IPS-18c (cell line): ENCODE measurements at regions not wholly inside any gene's neighbourhood (a gene's known extent, or its start where the extent isn't known, plus 50 kb on each side); places are given as distances from the start of the nearest gene placed in this dataset.

Experiments
- H3K4me3 ChIP-seq: 2 replicates; pipeline ENCODE4 v1.7.0; 2013; ENCODE audit warnings: low read depth, mild to moderate bottlenecking, low read length, moderate library complexity; ENCODE audit not compliant: insufficient read depth
- H3K9me3 ChIP-seq: one replicate; pipeline ENCODE4 v1.6.1; 2013; ENCODE audit warnings: mild to moderate bottlenecking, low read length, moderate library complexity; ENCODE audit not compliant: control insufficient read depth, insufficient read depth

GRCh38 chr14:26870722-26871617 lies 273.1 kb upstream of the NOVA1 start:
- no peaks in the 10 kb centered on the region for H3K9me3 ChIP-seq
- H3K4me3 ChIP-seq = no peak overlapping the region

- Histone ChIP-seq H3K9me3 (no peaks in the 10 kb centered on the region), H3K4me3 (no peak overlapping the region)
These were observed 274.9 kb upstream of the NOVA1 start for GRCh38 chr14:26872515-26873361.

GRCh38 chr14:26873362-26873960 lies 275.6 kb upstream of the NOVA1 start:
- Histone ChIP-seq H3K4me3 (no peak overlapping the region), H3K9me3 (no peaks in the 10 kb centered on the region)

- H3K9me3 ChIP-seq = no peaks in the 10 kb centered on the region
- H3K4me3 ChIP-seq = no peak overlapping the region
These were observed 290.0 kb upstream of the NOVA1 start for GRCh38 chr14:26887847-26888246.

GRCh38 chr14:26888592-26888991 lies 290.8 kb upstream of the NOVA1 start:
- H3K4me3 ChIP-seq = no peak overlapping the region
- no peaks in the 10 kb centered on the region for H3K9me3 ChIP-seq

- Histone ChIP-seq H3K9me3 (no peaks in the 10 kb centered on the region), H3K4me3 (no peak overlapping the region)
These were observed 298.6 kb upstream of the NOVA1 start for GRCh38 chr14:26896447-26896846.

GRCh38 chr14:26897196-26897595 lies 299.4 kb upstream of the NOVA1 start:
- no peaks in the 10 kb centered on the region for H3K9me3 ChIP-seq
- H3K4me3 ChIP-seq = no peak overlapping the region

GRCh38 chr14:26905229-26905628 lies 307.4 kb upstream of the NOVA1 start:
- H3K4me3 ChIP-seq = no peak overlapping the region
- H3K9me3 ChIP-seq = no peaks in the 10 kb centered on the region

- no peak overlapping the region for H3K4me3 ChIP-seq
- no peaks in the 10 kb centered on the region for H3K9me3 ChIP-seq
These were observed 316.0 kb upstream of the NOVA1 start for GRCh38 chr14:26913786-26914185.

GRCh38 chr14:26917086-26917485 lies 319.3 kb upstream of the NOVA1 start:
- Histone ChIP-seq H3K4me3 (no peak overlapping the region), H3K9me3 (no peaks in the 10 kb centered on the region)

- Histone ChIP-seq H3K9me3 (no peaks in the 10 kb centered on the region), H3K4me3 (no peak overlapping the region)
These were observed 328.2 kb upstream of the NOVA1 start for GRCh38 chr14:26925876-26926584.

- Histone ChIP-seq H3K9me3 (no peaks in the 10 kb centered on the region), H3K4me3 (no peak overlapping the region)
These were observed 328.8 kb upstream of the NOVA1 start for GRCh38 chr14:26926585-26926984.

GRCh38 chr14:26928019-26928418 lies 330.2 kb upstream of the NOVA1 start:
- H3K4me3 ChIP-seq = no peak overlapping the region
- no peaks in the 10 kb centered on the region for H3K9me3 ChIP-seq

GRCh38 chr14:26929361-26929760 lies 331.5 kb upstream of the NOVA1 start:
- Histone ChIP-seq H3K9me3 (no peaks in the 10 kb centered on the region), H3K4me3 (no peak overlapping the region)

- no peaks in the 10 kb centered on the region for H3K9me3 ChIP-seq
- no peak overlapping the region for H3K4me3 ChIP-seq
These were observed 332.7 kb upstream of the NOVA1 start for GRCh38 chr14:26930576-26930975.

GRCh38 chr14:26932606-26933005 lies 334.8 kb upstream of the NOVA1 start:
- Histone ChIP-seq H3K4me3 (no peak overlapping the region), H3K9me3 (no peaks in the 10 kb centered on the region)

GRCh38 chr14:26933431-26933830 lies 335.6 kb upstream of the NOVA1 start:
- no peaks in the 10 kb centered on the region for H3K9me3 ChIP-seq
- H3K4me3 ChIP-seq = no peak overlapping the region
